NCI-H146 treated with DMSO at 0.1 percent for 48 hours (cell line): ENCODE measurements at regions not wholly inside any gene's neighbourhood (a gene's known extent, or its start where the extent isn't known, plus 50 kb on each side); places are given as distances from the start of the nearest gene placed in this dataset.

Experiments
- DNase-seq: peaks from one replicate; lab custom pipeline; 2025; ENCODE audit not compliant: unreplicated experiment; lab: John Stamatoyannopoulos, UW

GRCh38 chr7:42858570-42858969, 53.3 kb downstream of the C7orf25 start:
- DNase-seq: no peak

GRCh38 chr7:42856605-42856987, 55.3 kb downstream of the C7orf25 start:
- no peak for DNase-seq

DNA sequence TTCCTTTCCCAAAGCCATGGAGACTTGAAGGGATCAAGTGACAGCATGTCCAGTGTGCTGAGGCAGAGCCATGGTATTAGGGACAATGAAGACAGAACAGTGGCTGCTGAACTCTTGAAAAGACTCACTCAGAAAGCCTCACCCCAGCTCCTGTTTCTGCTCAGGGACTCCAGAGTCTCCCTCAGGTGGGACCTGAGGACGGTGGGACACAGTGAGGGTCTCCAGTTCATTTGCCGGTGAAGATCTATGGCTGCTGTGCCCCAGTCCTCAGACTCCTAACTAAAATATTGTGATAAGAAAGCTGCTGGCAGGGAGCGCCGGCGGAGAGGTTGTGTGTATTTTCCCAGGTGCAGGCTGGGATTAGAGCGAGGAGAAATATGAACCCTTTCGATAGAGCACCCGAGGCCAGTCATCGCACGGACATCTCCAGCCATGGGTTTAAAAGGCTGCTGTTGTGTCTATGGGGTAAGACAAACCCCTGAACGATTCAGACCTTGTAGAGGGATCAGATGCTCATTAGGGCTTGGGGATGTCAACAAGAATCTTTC, 57.2 kb downstream of the C7orf25 start:
- DNase-seq: no peak

GRCh38 chr7:42852531-42852930, 59.3 kb downstream of the C7orf25 start:
- DNase-seq: no peak

DNA sequence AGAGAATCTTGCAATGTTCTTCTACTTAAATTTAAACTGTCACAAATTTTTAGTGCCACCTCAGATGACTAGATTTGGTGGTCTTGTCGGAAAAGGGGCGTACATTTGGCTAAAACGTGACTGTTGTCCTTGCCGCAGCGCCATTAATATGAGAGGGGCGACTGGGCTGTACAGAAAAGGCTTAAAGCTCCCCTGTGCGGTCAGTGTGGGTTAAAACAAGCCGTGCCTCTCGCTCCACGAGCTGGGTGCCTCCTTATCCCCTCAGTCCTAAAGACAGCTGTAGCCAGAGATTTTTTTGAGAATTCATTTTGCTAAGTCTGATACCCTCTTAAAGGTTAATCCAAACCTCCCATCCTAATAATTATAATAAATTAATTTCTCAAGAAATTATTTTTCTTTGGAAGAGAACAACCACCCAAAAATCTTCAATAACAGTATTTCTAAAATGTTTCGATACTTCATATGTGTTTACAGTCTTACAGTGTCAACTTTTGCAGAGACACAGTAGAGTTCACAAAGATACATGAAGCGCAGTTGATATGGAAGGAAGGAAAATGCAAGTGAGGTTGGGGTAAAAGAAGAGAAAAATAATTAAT, 68.6 kb downstream of the C7orf25 start:
- DNase-seq: peak; percentile 17

GRCh38 chr7:42834676-42835075, 77.2 kb downstream of the C7orf25 start:
- DNase-seq: no peak

DNA sequence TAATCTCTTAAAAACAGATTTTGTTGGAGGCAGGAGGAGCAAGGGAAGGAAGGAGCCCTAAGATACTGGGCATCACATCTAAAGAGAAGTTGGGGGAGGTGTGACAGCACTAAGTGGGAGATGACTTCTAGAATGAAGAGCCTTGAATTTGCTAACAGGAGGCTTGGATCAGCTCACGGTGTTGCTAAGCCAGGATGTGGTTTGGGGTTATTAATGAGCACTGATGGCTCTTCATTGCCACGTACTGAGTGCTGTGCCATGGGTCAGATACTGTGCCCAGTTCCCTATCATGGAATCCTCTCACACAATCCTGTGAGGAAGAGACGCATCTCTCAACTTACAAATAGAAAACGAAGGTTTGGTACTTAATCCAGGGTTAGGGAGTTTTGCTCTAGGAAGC, 78.5 kb downstream of the C7orf25 start:
- no peak for DNase-seq

- DNase-seq: no peak
Measured at GRCh38 chr7:42832667-42833066, 79.2 kb downstream of the C7orf25 start.

DNA sequence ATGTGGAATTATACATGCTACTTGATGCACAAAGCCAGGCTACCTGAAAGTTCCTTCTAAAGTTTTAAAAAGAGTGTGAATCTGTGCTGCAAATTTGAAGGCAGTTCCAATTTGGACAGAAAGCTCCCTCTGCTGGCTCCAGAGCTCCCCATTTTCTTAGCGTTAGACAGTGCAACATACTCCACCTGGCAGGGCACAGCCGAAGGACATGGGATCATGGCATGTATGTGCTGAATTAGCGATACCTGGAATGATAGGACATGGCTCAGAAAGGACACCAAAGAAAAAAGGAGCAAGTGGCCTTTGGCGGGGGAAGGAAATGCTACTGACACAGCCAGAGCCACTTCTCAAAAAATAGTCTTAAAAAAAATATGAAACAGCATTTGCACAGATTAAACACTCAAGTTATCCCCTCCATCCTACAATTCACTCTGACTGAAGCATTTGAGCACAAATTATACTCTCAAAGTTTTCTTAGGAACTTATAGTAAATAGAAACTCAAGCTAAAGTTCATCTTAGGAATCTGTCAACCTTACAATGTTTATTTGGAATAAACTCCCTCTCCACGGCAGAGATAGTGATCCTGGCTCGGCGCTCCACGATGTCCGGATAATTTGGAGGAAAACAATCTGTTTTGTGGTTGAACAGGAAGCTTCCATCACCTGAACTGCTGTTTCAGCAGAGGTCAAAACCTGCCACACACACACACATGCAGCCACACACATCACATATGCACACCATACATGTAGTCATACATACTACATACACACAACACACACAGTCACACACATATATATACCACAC, 80.0 kb downstream of the C7orf25 start:
- DNase-seq: no peak

GRCh38 chr7:42831006-42831717, 80.7 kb downstream of the C7orf25 start:
- no peak for DNase-seq

DNA sequence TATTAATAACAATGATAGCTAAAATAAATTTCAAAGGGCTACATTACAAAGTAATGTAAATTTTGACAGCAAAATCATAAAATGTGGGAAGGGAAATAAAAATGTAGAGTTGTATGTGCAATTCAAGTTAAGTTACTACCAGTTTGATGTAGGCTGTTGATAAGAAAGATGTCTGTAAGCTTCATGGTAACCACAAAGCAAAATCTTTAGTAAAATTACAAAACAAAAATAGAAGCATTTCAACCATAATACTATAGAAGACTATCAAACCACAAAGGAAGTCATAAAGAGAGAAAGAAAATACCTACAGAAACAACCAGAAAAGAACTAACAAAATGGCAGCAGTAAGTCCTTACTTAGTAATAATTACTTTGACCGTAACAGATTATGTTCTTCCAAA, 99.1 kb downstream of the C7orf25 start:
- no peak for DNase-seq

- DNase-seq: no peak
Measured at GRCh38 chr7:42805601-42806000, 106.3 kb downstream of the C7orf25 start.

DNA sequence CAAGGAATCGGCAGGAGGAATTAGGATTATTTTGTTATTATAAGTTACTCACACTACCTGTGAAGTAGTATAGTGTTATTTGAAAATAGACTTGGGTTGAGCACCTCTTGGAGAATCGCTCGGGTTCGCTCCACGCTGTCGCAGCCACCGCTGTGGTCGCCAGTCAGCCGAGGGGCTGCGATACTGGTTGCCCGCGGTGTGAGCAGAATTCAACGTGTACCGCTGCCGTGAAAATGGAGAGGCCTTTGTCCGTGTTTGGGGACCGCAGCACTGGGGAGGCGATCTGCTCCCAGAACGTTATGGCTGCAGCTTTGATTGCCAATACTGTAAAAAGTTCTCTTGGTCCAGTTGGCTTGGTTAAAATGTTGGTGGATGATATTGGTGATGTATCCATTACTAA, 117.2 kb downstream of the C7orf25 start:
- DNase-seq: no peak

DNA sequence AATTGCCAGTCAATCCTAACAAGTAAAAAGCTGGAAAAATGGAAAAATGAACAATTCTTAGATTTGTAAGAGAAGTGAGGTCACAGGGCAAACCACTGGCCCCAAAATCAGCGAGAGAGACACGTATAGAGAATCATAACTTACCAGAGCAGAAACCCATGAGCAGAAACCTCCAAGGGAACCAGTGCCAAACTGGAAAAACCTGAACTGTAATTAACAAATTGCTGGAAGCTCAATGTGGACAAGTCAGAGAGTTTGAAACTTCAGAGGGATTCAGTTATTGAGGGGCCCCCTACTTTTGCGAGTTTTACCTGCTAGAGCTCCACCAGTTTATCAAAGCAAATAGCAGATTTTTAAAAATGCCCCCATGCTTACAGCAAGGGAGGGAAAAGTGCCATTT, 119.0 kb downstream of the C7orf25 start:
- DNase-seq: no peak

- DNase-seq: no peak
Measured at GRCh38 chr7:42790196-42790595, 121.7 kb downstream of the C7orf25 start.

- DNase-seq: no peak
Measured at GRCh38 chr7:42774436-42774835, 137.4 kb downstream of the C7orf25 start.

DNA sequence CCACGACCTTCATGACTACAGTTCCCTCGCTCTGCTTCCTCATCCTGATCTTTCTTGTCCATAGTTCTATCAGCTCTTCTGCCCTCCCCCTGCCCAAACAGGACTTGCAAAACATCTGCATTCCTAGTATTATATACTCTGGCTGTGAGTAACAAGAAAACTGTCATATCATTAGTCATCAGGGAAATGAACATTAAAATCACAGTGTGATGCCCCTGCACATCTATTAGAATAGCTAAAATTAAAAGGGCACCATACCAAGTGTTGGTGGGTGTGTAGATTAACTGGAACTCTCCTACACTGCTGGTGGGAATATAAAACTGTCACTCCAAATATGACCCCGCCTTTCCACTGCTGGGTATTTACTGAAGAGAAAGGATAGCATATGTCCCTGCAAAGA, 141.8 kb downstream of the C7orf25 start:
- no peak for DNase-seq

- no peak for DNase-seq
Measured at GRCh38 chr7:42768045-42768444, 143.8 kb downstream of the C7orf25 start.

GRCh38 chr7:42766782-42767423, 145.0 kb downstream of the C7orf25 start:
- DNase-seq: no peak

- DNase-seq: no peak
Measured at GRCh38 chr7:42765931-42766330, 145.9 kb downstream of the C7orf25 start.

DNA sequence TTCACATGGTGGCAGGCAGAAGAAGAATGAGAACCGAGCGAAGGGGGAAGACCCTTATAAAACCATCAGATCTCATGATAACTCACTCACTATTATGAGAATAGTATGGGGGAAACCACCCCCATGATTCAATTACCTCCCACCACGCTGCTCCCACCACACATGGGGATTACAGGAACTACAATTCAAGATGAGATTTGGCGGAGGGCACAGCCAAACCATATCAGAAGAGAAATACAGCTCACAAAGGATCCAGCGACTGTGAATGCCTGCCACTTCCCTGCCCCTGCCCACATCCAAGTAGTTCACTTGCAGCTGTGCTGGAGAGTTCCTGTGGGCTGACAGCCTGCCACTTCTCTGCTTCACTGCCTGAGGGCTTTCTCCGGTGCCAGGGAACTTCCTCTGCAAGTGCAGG, 148.7 kb downstream of the C7orf25 start:
- no peak for DNase-seq
